ENCODE measurements at regions not wholly inside any gene's neighbourhood (a gene's known extent, or its start where the extent isn't known, plus 50 kb on each side); places are given as distances from the start of the nearest gene placed in this dataset.

- TF ChIP-seq, protein P1, sequence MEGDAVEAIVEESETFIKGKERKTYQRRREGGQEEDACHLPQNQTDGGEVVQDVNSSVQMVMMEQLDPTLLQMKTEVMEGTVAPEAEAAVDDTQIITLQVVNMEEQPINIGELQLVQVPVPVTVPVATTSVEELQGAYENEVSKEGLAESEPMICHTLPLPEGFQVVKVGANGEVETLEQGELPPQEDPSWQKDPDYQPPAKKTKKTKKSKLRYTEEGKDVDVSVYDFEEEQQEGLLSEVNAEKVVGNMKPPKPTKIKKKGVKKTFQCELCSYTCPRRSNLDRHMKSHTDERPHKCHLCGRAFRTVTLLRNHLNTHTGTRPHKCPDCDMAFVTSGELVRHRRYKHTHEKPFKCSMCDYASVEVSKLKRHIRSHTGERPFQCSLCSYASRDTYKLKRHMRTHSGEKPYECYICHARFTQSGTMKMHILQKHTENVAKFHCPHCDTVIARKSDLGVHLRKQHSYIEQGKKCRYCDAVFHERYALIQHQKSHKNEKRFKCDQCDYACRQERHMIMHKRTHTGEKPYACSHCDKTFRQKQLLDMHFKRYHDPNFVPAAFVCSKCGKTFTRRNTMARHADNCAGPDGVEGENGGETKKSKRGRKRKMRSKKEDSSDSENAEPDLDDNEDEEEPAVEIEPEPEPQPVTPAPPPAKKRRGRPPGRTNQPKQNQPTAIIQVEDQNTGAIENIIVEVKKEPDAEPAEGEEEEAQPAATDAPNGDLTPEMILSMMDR (IDR thresholded peaks at IDR 0.05): no peak
- no peak for TF ChIP-seq POLR2A (IDR thresholded peaks at IDR 0.05)
- 0 to 29% methylated on average over 1 of the region's 1 CpG for WGBS, 2 donors
- no peak overlapping the region for H3K4me3 ChIP-seq (ENCODE audit: low read depth, poor library complexity, severe bottlenecking)
- intact Hi-C loops (cut with DNase I; ENCODE audit: low total_unique reads): no loop called here
- DNase-seq (ENCODE audit: low spot score in 2 of 2): no peak
These were observed 448.0 kb upstream of the FBXO33 start for GRCh38 chr14:39880106-39880695.

- DNase-seq (ENCODE audit: low spot score in 2 of 2): no peak
- intact Hi-C loops (cut with DNase I; ENCODE audit: low total_unique reads): no loop called here
These were observed 445.5 kb upstream of the FBXO33 start for GRCh38 chr14:39877577-39878190.

DNA sequence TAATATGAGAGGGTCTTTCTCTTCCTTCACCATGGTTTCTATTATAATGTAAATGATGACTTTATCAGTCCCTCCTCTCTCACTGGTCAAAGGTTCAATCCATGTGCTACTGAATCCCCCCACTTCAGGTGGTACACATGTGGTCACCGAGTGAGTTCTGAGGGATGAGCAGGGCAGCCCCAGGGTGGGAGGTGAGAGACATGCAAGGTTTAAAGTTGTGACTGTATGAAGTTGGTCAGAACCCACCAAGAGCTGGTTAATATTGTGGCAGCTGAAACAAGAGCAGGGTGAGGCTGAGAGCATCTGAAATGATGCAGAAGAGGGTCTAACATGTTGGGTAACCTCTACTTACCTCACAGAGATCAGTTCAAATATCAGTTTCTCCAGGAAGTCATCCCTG lies 444.7 kb upstream of the FBXO33 start:
- TF ChIP-seq POLR2A (IDR thresholded peaks at IDR 0.05): no peak
- TF ChIP-seq, protein P1 (IDR thresholded peaks at IDR 0.05): no peak
- no peak overlapping the region for H3K4me3 ChIP-seq (ENCODE audit: low read depth, poor library complexity, severe bottlenecking)
- WGBS, 2 donors: 86 to 97% methylated on average over 1 of the region's 1 CpG
- no peak for DNase-seq (ENCODE audit: low spot score in 2 of 2)
- intact Hi-C loops (cut with DNase I; ENCODE audit: low total_unique reads): no loop called here

More at GRCh38 chr14:39877577-39878190, 445.5 kb upstream of the FBXO33 start:
- 53 to 64% methylated on average over 4 of the region's 4 CpGs for WGBS, 2 donors
- no peak for TF ChIP-seq POLR2A (IDR thresholded peaks at IDR 0.05)
- TF ChIP-seq, protein P1 (IDR thresholded peaks at IDR 0.05): no peak
- no peak overlapping the region for H3K4me3 ChIP-seq (ENCODE audit: low read depth, poor library complexity, severe bottlenecking)

GRCh38 chr14:39875028-39875427 lies 442.8 kb upstream of the FBXO33 start:
- intact Hi-C loops (cut with DNase I; ENCODE audit: low total_unique reads): no loop called here
- 86 to 92% methylated on average over 2 of the region's 2 CpGs for WGBS, 2 donors
- TF ChIP-seq POLR2A (IDR thresholded peaks at IDR 0.05): no peak
- TF ChIP-seq, protein P1 (IDR thresholded peaks at IDR 0.05): no peak

GRCh38 chr14:39873791-39874190 lies 441.6 kb upstream of the FBXO33 start:
- WGBS, 2 donors: 17 to 26% methylated on average over 1 of the region's 1 CpG
- TF ChIP-seq, protein P1 (IDR thresholded peaks at IDR 0.05): no peak
- no peak for TF ChIP-seq POLR2A (IDR thresholded peaks at IDR 0.05)
- no peak overlapping the region for H3K4me3 ChIP-seq (ENCODE audit: low read depth, poor library complexity, severe bottlenecking)
- intact Hi-C loops (cut with DNase I; ENCODE audit: low total_unique reads): no loop called here
- no peak for DNase-seq (ENCODE audit: low spot score in 2 of 2)

More at GRCh38 chr14:39875028-39875427, 442.8 kb upstream of the FBXO33 start:
- H3K4me3 ChIP-seq (ENCODE audit: low read depth, poor library complexity, severe bottlenecking): no peak overlapping the region
- DNase-seq (ENCODE audit: low spot score in 2 of 2): no peak
